CD4-positive, alpha-beta T cell (primary cell): ENCODE measurements at regions not wholly inside any gene's neighbourhood (a gene's known extent, or its start where the extent isn't known, plus 50 kb on each side); places are given as distances from the start of the nearest gene placed in this dataset.

Experiments
- ATAC-seq: fragments of 200-7000 bp; cut with Tn5 transposase; one replicate; pipeline ENCODE4 v1.10.0; 2022; ENCODE audit warnings: mild to moderate bottlenecking; ENCODE audit not compliant: poor library complexity
- CTCF ChIA-PET: fragments of 350-600 bp; sonication (Branson Sonifier 250); formaldehyde crosslinking; loops from one replicate; lab custom pipeline; 2021; ENCODE audit warnings: antibody characterized with exemption, inconsistent platforms; lab: Charles Lee
- POLR2A ChIA-PET: fragments of 350-600 bp; sonication (Branson Sonifier 250); formaldehyde crosslinking; loops from one replicate; lab custom pipeline; 2021; ENCODE audit warnings: antibody characterized with exemption, inconsistent platforms; lab: Charles Lee
- DNase-seq, 14 experiments: peaks; one replicate each; pipeline ENCODE4 v3.0.0-alpha.2; 2013 to 2020; ENCODE audit warnings: mixed read lengths in 2 of 14
- H3K27ac ChIP-seq, 2 donors: one replicate each; pipeline versions ENCODE4 v1.5.1 to v1.7.0; 2013; ENCODE audit warnings: low read length in 2 of 2, low read depth in 1 of 2, mild to moderate bottlenecking in 1 of 2
- H3K27me3 ChIP-seq, 2 experiments: 1 replicate in 1 of 2; 2 replicates in 1 of 2; pipeline versions ENCODE4 v1.6.1 to v1.7.0; 2013; ENCODE audit warnings: low read length in 2 of 2, control low read depth in 1 of 2, mild to moderate bottlenecking in 1 of 2, moderate library complexity in 1 of 2; ENCODE audit not compliant: insufficient read depth in 2 of 2, control insufficient read depth in 1 of 2
- H3K36me3 ChIP-seq: one replicate; pipeline ENCODE4 v1.6.1; 2013; ENCODE audit warnings: low read length, control low read depth; ENCODE audit not compliant: insufficient read depth
- H3K4me1 ChIP-seq: one replicate; pipeline ENCODE4 v1.6.1; 2013; ENCODE audit warnings: low read length, control low read depth; ENCODE audit not compliant: insufficient read depth
- H3K4me3 ChIP-seq: one replicate; pipeline ENCODE4 v1.5.1; 2013; ENCODE audit warnings: mild to moderate bottlenecking, low read length, moderate library complexity
- H3K9me3 ChIP-seq, 2 experiments: 1 replicate in 1 of 2; 2 replicates in 1 of 2; pipeline versions ENCODE4 v1.6.1 to v1.7.0; 2013; ENCODE audit warnings: low read length in 2 of 2, mild to moderate bottlenecking in 2 of 2, control low read depth in 1 of 2, moderate library complexity in 1 of 2; ENCODE audit not compliant: control insufficient read depth in 1 of 2, insufficient read depth in 1 of 2
- H3K27ac Mint-ChIP-seq: one replicate; pipeline ENCODE4 v1.8.0; 2020; ENCODE audit warnings: mixed read lengths
- H3K27me3 Mint-ChIP-seq: one replicate; pipeline ENCODE4 v1.8.0; 2021; ENCODE audit warnings: mixed read lengths
- H3K36me3 Mint-ChIP-seq: one replicate; pipeline ENCODE4 v1.8.0; 2021; ENCODE audit warnings: low read depth, mixed read lengths
- H3K4me1 Mint-ChIP-seq: one replicate; pipeline ENCODE4 v1.8.0; 2021; ENCODE audit warnings: low read depth, mixed read lengths
- H3K4me3 Mint-ChIP-seq: one replicate; pipeline ENCODE4 v1.8.0; 2020; ENCODE audit warnings: mild to moderate bottlenecking, mixed read lengths
- H3K9me3 Mint-ChIP-seq: one replicate; pipeline ENCODE4 v1.8.0; 2020; ENCODE audit warnings: mixed read lengths
- intact Hi-C, 2 experiments: fragments of 100-400 bp; cut with DNase I in 1 of 2; cut with micrococcal nuclease in 1 of 2; formaldehyde crosslinking; loops; one replicate each; pipeline versions ENCODE4 v1.15.1 to v1.9.0; 2023 to 2025; cut with DNase I, micrococcal nuclease
- TF ChIP-seq, protein P1 (sequence below): fragments of 200-600 bp; IDR thresholded peaks from one replicate; pipeline ENCODE4 v1.8.0; 2022; ENCODE audit warnings: antibody characterized with exemption, mild to moderate bottlenecking

DNA sequence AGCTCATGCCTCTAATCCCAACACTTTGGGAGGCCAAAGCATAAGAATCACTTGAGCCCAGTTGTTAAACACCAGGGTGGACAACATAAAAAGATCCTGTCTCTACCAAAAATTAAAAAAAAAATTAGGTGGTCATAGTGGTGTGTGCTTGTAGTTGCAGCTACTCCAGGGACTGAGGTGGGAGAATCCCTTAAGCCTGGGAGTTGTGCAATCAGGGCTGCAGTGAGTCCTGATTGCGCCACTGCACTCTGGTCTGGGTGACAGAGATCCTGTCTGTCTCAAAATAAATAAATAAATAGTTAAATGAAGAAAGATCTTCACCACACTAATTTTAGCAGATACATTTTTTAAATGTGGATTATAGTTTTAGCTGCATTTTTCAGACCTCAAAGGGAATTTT is 433.2 kb downstream of the MAT2B start:
- Histone ChIP-seq H3K27ac (no peak overlapping the region), H3K27me3 (no peaks in the 10 kb centered on the region), H3K9me3 (no peaks in the 10 kb centered on the region), H3K4me3 (no peak overlapping the region), H3K36me3 (no peaks in the 10 kb centered on the region), H3K4me1 (no peaks in the 10 kb centered on the region)
- no peaks in the 10 kb centered on the region for H3K36me3 Mint-ChIP-seq
- TF ChIP-seq, protein P1, sequence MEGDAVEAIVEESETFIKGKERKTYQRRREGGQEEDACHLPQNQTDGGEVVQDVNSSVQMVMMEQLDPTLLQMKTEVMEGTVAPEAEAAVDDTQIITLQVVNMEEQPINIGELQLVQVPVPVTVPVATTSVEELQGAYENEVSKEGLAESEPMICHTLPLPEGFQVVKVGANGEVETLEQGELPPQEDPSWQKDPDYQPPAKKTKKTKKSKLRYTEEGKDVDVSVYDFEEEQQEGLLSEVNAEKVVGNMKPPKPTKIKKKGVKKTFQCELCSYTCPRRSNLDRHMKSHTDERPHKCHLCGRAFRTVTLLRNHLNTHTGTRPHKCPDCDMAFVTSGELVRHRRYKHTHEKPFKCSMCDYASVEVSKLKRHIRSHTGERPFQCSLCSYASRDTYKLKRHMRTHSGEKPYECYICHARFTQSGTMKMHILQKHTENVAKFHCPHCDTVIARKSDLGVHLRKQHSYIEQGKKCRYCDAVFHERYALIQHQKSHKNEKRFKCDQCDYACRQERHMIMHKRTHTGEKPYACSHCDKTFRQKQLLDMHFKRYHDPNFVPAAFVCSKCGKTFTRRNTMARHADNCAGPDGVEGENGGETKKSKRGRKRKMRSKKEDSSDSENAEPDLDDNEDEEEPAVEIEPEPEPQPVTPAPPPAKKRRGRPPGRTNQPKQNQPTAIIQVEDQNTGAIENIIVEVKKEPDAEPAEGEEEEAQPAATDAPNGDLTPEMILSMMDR = no peak
- ATAC-seq (no peak), DNase-seq (peak in 2 of 14 experiments; percentile 35 to 56)
- H3K27me3 Mint-ChIP-seq = no peaks in the 10 kb centered on the region
- no peak overlapping the region for H3K27ac Mint-ChIP-seq
- peaks cover 13% of the 10 kb centered on the region for H3K9me3 Mint-ChIP-seq
- H3K4me3 Mint-ChIP-seq = no peak overlapping the region
- intact Hi-C loops = no loop called here
- CTCF ChIA-PET = no interaction called here
- POLR2A ChIA-PET = no interaction called here
- no peaks in the 10 kb centered on the region for H3K4me1 Mint-ChIP-seq

DNA sequence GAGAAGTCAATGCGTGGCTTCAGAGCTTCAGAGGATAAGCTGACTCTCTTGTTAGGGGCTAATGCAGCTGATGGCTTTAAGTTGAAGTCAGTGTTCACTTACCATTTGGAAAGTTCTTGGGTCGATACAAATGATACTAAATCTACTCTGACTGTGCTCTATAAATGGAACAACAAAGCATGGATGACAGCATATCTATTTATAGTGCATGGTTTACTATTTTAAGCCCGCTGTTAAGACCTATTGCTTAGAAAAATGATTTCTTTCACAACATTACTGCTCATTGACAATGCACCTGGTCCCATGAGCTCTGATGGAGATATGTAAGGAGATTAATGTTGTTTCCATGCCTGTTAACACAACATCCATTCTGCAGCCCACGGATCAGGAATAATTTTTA is 435.7 kb downstream of the MAT2B start:
- Histone ChIP-seq H3K4me3 (no peak overlapping the region), H3K27ac (no peak overlapping the region), H3K27me3 (no peaks in the 10 kb centered on the region), H3K9me3 (no peaks in the 10 kb centered on the region), H3K36me3 (no peaks in the 10 kb centered on the region), H3K4me1 (no peaks in the 10 kb centered on the region)
- intact Hi-C loops = no loop called here
- ChIA-PET POLR2A (no interaction called here), CTCF (no interaction called here)
- H3K27me3 Mint-ChIP-seq = no peaks in the 10 kb centered on the region
- H3K4me1 Mint-ChIP-seq = no peaks in the 10 kb centered on the region
- TF ChIP-seq, protein P1 = no peak
- no peak overlapping the region for H3K4me3 Mint-ChIP-seq
- H3K27ac Mint-ChIP-seq = no peak overlapping the region
- ATAC-seq = no peak
- H3K36me3 Mint-ChIP-seq = no peaks in the 10 kb centered on the region
- DNase-seq = no peak
- peaks cover 6% of the 10 kb centered on the region for H3K9me3 Mint-ChIP-seq

- H3K27ac Mint-ChIP-seq = no peak overlapping the region
- H3K36me3 ChIP-seq = no peaks in the 10 kb centered on the region
- H3K4me1 Mint-ChIP-seq = no peaks in the 10 kb centered on the region
- no peak overlapping the region for H3K4me3 ChIP-seq
- DNase-seq = peak in 2 of 14 experiments; percentile 10 to 17
- H3K4me1 ChIP-seq = no peaks in the 10 kb centered on the region
- POLR2A ChIA-PET = no interaction called here
- CTCF ChIA-PET = no interaction called here
- no peaks in the 10 kb centered on the region for H3K27me3 ChIP-seq
- no peak overlapping the region for H3K4me3 Mint-ChIP-seq
- ATAC-seq = no peak
- H3K9me3 Mint-ChIP-seq = peaks cover 2% of the 10 kb centered on the region
- no peaks in the 10 kb centered on the region for H3K9me3 ChIP-seq
- TF ChIP-seq, protein P1 = no peak
- intact Hi-C loops = no loop called here
- H3K36me3 Mint-ChIP-seq = no peaks in the 10 kb centered on the region
- H3K27me3 Mint-ChIP-seq = no peaks in the 10 kb centered on the region
- H3K27ac ChIP-seq = no peak overlapping the region
Measured at GRCh38 chr5:163943546-163943945, 438.1 kb downstream of the MAT2B start.
